GM18502 (cell line): ENCODE measurements at regions not wholly inside any gene's neighbourhood (a gene's known extent, or its start where the extent isn't known, plus 50 kb on each side); places are given as distances from the start of the nearest gene placed in this dataset.

Source experiments
- ATAC-seq: cut with Tn5 transposase; IDR thresholded peaks from one replicate; pipeline ENCODE4 v1.9.1; 2021; ENCODE audit warnings: mild to moderate bottlenecking; ENCODE audit not compliant: unreplicated experiment, poor library complexity

- no peak for ATAC-seq
Observed at GRCh38 chr12:13603953-13604352, 377.4 kb downstream of the GRIN2B start.

GRCh38 chr12:13602172-13602571, 379.2 kb downstream of the GRIN2B start:
- no peak for ATAC-seq

GRCh38 chr12:13599176-13599575, 382.2 kb downstream of the GRIN2B start:
- ATAC-seq, result no peak

GRCh38 chr12:13597837-13598236, 383.6 kb downstream of the GRIN2B start:
- no peak for ATAC-seq

- no peak for ATAC-seq
Observed at GRCh38 chr12:13597166-13597565, 384.2 kb downstream of the GRIN2B start.

- no peak for ATAC-seq
Observed at GRCh38 chr12:13596714-13597113, 384.7 kb downstream of the GRIN2B start.

GRCh38 chr12:13595536-13596443, 385.6 kb downstream of the GRIN2B start:
- ATAC-seq, result no peak

GRCh38 chr12:13594731-13595514, 386.5 kb downstream of the GRIN2B start:
- ATAC-seq, result no peak

- ATAC-seq, result no peak
Observed at GRCh38 chr12:13592063-13592942, 389.1 kb downstream of the GRIN2B start.

GRCh38 chr12:13591488-13591887, 389.9 kb downstream of the GRIN2B start:
- ATAC-seq, result no peak

- no peak for ATAC-seq
Observed at GRCh38 chr12:13591059-13591458, 390.3 kb downstream of the GRIN2B start.

- ATAC-seq, result no peak
Observed at GRCh38 chr12:13588574-13588973, 392.0 kb downstream of the EMP1 start.

GRCh38 chr12:13587721-13588390, 391.3 kb downstream of the EMP1 start:
- no peak for ATAC-seq

- no peak for ATAC-seq
Observed at GRCh38 chr12:13586361-13586760, 389.8 kb downstream of the EMP1 start.

GRCh38 chr12:13584541-13584940, 388.0 kb downstream of the EMP1 start:
- no peak for ATAC-seq

- no peak for ATAC-seq
Observed at GRCh38 chr12:13583630-13584029, 387.1 kb downstream of the EMP1 start.

GRCh38 chr12:13582421-13582820, 385.9 kb downstream of the EMP1 start:
- ATAC-seq, result no peak

GRCh38 chr12:13581031-13581430, 384.5 kb downstream of the EMP1 start:
- no peak for ATAC-seq

GRCh38 chr12:13580206-13580605, 383.7 kb downstream of the EMP1 start:
- ATAC-seq, result no peak

GRCh38 chr12:13576935-13577500, 380.5 kb downstream of the EMP1 start:
- ATAC-seq, result no peak
